ENCODE measurements at regions not wholly inside any gene's neighbourhood (a gene's known extent, or its start where the extent isn't known, plus 50 kb on each side); places are given as distances from the start of the nearest gene placed in this dataset.

- Histone ChIP-seq H2AFZ (no peak overlapping the region), H3K9me2 (ENCODE audit: insufficient read depth) (0 out of 2 replicates have a peak, but pooled peaks cover 2% of the 10 kb centered on the region), H4K20me1 (replicated peaks; ENCODE audit: insufficient read depth) (no peaks in the 10 kb centered on the region), H3F3A (replicated peaks; ENCODE audit: low read depth) (no peaks in the 10 kb centered on the region), H3K27ac (ENCODE audit: low read depth) (no peak overlapping the region), H3K4me1 (ENCODE audit: insufficient read depth) (no peaks in the 10 kb centered on the region), H3K27me3 (ENCODE audit: insufficient read depth) (no peaks in the 10 kb centered on the region), H3K4me3 (no peak overlapping the region), H3K79me2 (replicated peaks; ENCODE audit: insufficient read depth) (no peaks in the 10 kb centered on the region), H3K36me3 (ENCODE audit: insufficient read depth) (no peaks in the 10 kb centered on the region), H3K4me2 (no peak overlapping the region)
- Mint-ChIP-seq H3K36me3 (ENCODE audit: low read depth) (peaks cover 6% of the 10 kb centered on the region; the same call in 2 of the 3 replicates), H3K9me3 (peaks cover 15% of the 10 kb centered on the region), H3K4me1 (peaks cover 7% of the 10 kb centered on the region; the same call in 2 of the 3 replicates), H3K27me3 (ENCODE audit: insufficient read depth, low read depth, poor library complexity) (peaks cover 7% of the 10 kb centered on the region), H3K4me3 (no peak overlapping the region), H3K27ac (no peak overlapping the region)
- ATAC-seq (no peak), DNase-seq (ENCODE audit: low spot score) (no peak)
- TF ChIP-seq ETS1 (IDR thresholded peaks at IDR 0.05): no peak
- TF ChIP-seq JUNB (IDR thresholded peaks at IDR 0.05; ENCODE audit: unreplicated experiment): no peak
- TF ChIP-seq ZNF462 (CRISPR knock-in tag; IDR thresholded peaks at IDR 0.05): no peak
- no peak for TF ChIP-seq CREB1 (CRISPR knock-in tag; IDR thresholded peaks at IDR 0.05; ENCODE audit: low read depth)
- no peak for TF ChIP-seq NANOG (IDR thresholded peaks at IDR 0.05; ENCODE audit: borderline replicate concordance)
- no peak for TF ChIP-seq ZNF331 (CRISPR knock-in tag; IDR thresholded peaks at IDR 0.05; ENCODE audit: low read depth)
- no peak for TF ChIP-seq REST (IDR thresholded peaks at IDR 0.05; ENCODE audit: unreplicated experiment)
- no peak for TF ChIP-seq ZNF114 (CRISPR knock-in tag; IDR thresholded peaks at IDR 0.05)
- TF ChIP-seq EZH2phosphoT487 (IDR thresholded peaks at IDR 0.05; ENCODE audit: unreplicated experiment): no peak
- TF ChIP-seq CTCF (conservative IDR thresholded peaks at IDR 0.05; ENCODE audit: low read depth in 2 of 2): no peak
- TF ChIP-seq POLR2AphosphoS5 (IDR thresholded peaks at IDR 0.05; ENCODE audit: low read depth): no peak
- TF ChIP-seq EZH2 (IDR thresholded peaks at IDR 0.05; ENCODE audit: low read depth, unreplicated experiment): no peak
- no peak for TF ChIP-seq STAT1 (IDR thresholded peaks at IDR 0.05; ENCODE audit: unreplicated experiment)
These were observed 81.7 kb upstream of the STOX2 start for GRCh38 chr4:183823434-183823833.
